BE2C (cell line): ENCODE measurements at regions not wholly inside any gene's neighbourhood (a gene's known extent, or its start where the extent isn't known, plus 50 kb on each side); places are given as distances from the start of the nearest gene placed in this dataset.

Experiments used
- DNase-seq: peaks from one replicate; pipeline ENCODE4 v3.0.0-alpha.2; 2020
- H3K27me3 ChIP-seq: fragments of 250-450 bp; sonication (Bioruptor Pico); 2 replicates; pipeline ENCODE4 v1.5.1; 2020; ENCODE audit warnings: mild to moderate bottlenecking
- H3K36me3 ChIP-seq: fragments of 250-450 bp; sonication (Bioruptor Pico); 2 replicates; pipeline ENCODE4 v1.5.1; 2020; ENCODE audit warnings: mild to moderate bottlenecking
- H3K4me1 ChIP-seq: fragments of 250-450 bp; sonication (Bioruptor Pico); 2 replicates; pipeline ENCODE4 v1.5.1; 2020
- H3K4me3 ChIP-seq: 2 replicates; pipeline ENCODE4 v1.5.1; 2011; ENCODE audit warnings: low read depth, low read length
- H3K9me3 ChIP-seq: fragments of 250-450 bp; sonication (Bioruptor Pico); 2 replicates; pipeline ENCODE4 v1.5.1; 2020
- TF ChIP-seq, protein P1 (sequence below): IDR thresholded peaks from 2 replicates; pipeline ENCODE4 v1.5.1; 2012; ENCODE audit warnings: mild to moderate bottlenecking, low read depth, low read length

GRCh38 chr20:63145156-63145555 lies 70.8 kb downstream of the YTHDF1 start:
- TF ChIP-seq, protein P1, sequence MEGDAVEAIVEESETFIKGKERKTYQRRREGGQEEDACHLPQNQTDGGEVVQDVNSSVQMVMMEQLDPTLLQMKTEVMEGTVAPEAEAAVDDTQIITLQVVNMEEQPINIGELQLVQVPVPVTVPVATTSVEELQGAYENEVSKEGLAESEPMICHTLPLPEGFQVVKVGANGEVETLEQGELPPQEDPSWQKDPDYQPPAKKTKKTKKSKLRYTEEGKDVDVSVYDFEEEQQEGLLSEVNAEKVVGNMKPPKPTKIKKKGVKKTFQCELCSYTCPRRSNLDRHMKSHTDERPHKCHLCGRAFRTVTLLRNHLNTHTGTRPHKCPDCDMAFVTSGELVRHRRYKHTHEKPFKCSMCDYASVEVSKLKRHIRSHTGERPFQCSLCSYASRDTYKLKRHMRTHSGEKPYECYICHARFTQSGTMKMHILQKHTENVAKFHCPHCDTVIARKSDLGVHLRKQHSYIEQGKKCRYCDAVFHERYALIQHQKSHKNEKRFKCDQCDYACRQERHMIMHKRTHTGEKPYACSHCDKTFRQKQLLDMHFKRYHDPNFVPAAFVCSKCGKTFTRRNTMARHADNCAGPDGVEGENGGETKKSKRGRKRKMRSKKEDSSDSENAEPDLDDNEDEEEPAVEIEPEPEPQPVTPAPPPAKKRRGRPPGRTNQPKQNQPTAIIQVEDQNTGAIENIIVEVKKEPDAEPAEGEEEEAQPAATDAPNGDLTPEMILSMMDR = no peak
- Histone ChIP-seq H3K27me3 (peaks cover 83% of the 10 kb centered on the region), H3K4me1 (no peaks in the 10 kb centered on the region), H3K9me3 (0 out of 2 replicates have a peak, but pooled peaks cover 8% of the 10 kb centered on the region), H3K4me3 (no peak overlapping the region), H3K36me3 (no peaks in the 10 kb centered on the region)
- no peak for DNase-seq

DNA sequence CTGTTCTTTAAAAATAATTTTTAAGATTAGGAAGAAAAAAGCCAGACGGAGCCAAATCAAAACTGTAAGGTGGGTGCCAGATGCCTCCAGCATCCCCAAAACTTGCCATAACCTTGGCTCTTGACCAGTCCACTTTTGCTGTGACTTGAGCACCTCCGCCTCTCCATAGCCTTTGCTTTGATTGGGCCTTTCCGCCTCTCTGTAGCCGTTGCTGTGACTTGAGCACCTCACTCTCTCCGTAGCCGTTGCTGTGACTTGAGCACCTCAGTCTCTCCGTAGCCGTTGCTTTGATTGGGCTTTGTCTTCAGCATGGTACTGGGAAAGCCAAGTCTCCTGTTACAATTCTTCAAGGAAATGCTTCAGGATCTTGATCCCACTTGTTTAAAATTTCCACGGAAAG lies 73.0 kb downstream of the YTHDF1 start:
- H3K27me3 ChIP-seq = peaks cover 83% of the 10 kb centered on the region

GRCh38 chr20:63141531-63141930 lies 74.4 kb downstream of the YTHDF1 start:
- Histone ChIP-seq H3K27me3 (peaks cover 91% of the 10 kb centered on the region), H3K4me1 (no peaks in the 10 kb centered on the region), H3K9me3 (no peaks in the 10 kb centered on the region), H3K36me3 (no peaks in the 10 kb centered on the region), H3K4me3 (no peak overlapping the region)
- TF ChIP-seq, protein P1 = no peak
- no peak for DNase-seq

More for the DNA sequence above, 73.0 kb downstream of the YTHDF1 start:
- no peak overlapping the region for H3K4me3 ChIP-seq
- no peaks in the 10 kb centered on the region for H3K4me1 ChIP-seq
- H3K36me3 ChIP-seq = no peaks in the 10 kb centered on the region
- TF ChIP-seq, protein P1 = no peak
- H3K9me3 ChIP-seq = no peaks in the 10 kb centered on the region
- no peak for DNase-seq

GRCh38 chr20:63140514-63141433 lies 75.2 kb downstream of the YTHDF1 start:
- Histone ChIP-seq H3K9me3 (no peaks in the 10 kb centered on the region), H3K4me3 (no peak overlapping the region), H3K4me1 (no peaks in the 10 kb centered on the region), H3K36me3 (no peaks in the 10 kb centered on the region), H3K27me3 (peaks cover 85% of the 10 kb centered on the region)
- TF ChIP-seq, protein P1 = no peak
- no peak for DNase-seq

- Histone ChIP-seq H3K4me1 (no peaks in the 10 kb centered on the region), H3K9me3 (no peaks in the 10 kb centered on the region), H3K4me3 (no peak overlapping the region), H3K27me3 (peaks cover 77% of the 10 kb centered on the region), H3K36me3 (no peaks in the 10 kb centered on the region)
- TF ChIP-seq, protein P1 = no peak
- DNase-seq = no peak
These were observed 76.1 kb downstream of the YTHDF1 start for GRCh38 chr20:63139837-63140236.

DNA sequence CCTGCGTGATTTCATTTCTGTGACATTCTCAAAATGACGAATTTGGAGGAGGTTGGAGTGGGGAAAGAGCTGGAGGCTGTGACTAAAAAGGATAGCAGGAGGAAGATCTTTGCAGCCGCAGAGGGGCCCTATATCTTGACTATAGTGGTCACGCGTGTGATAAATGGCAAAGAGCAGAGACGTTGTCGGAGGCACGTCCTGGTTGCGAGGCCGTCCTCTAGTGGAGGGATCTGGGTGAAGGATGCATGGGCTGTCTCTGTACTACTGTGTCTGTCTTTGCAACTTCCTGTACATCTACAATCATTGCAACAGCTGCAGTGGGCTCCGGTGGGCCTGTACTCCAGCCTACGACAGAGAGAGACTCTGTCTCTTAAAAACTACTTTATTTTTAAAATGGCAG lies 76.6 kb downstream of the YTHDF1 start:
- TF ChIP-seq, protein P1 = no peak
- no peak for DNase-seq
- H3K27me3 ChIP-seq = peaks cover 74% of the 10 kb centered on the region
- no peak overlapping the region for H3K4me3 ChIP-seq
- no peaks in the 10 kb centered on the region for H3K36me3 ChIP-seq
- H3K9me3 ChIP-seq = no peaks in the 10 kb centered on the region
- H3K4me1 ChIP-seq = no peaks in the 10 kb centered on the region
